SK-N-SH (cell line): ENCODE measurements at regions not wholly inside any gene's neighbourhood (a gene's known extent, or its start where the extent isn't known, plus 50 kb on each side); places are given as distances from the start of the nearest gene placed in this dataset.

Experiments used
- CTCF ChIA-PET: fragments of 300-600, 350-600 bp; formaldehyde crosslinking; extraction: SDS; loops from one replicate; lab custom pipeline; 2021; lab: Yijun Ruan, JAX
- POLR2A ChIA-PET: fragments of 350-600 bp; sonication (Branson Sonifier 250); formaldehyde crosslinking; extraction: SDS; loops from one replicate; lab custom pipeline; 2020; ENCODE audit warnings: antibody characterized with exemption, inconsistent platforms; lab: Yijun Ruan, JAX
- DNase-seq: peaks from one replicate; pipeline ENCODE4 v3.0.0; 2012
- H2AFZ ChIP-seq: fragments of 200-600 bp; sonication (generic); 2 replicates; pipeline ENCODE4 v1.8.1; 2016; ENCODE audit warnings: antibody characterized with exemption, mild to moderate bottlenecking, low read depth
- H3F3A ChIP-seq: fragments of 200-600 bp; sonication (generic); replicated peaks from 2 replicates; pipeline ENCODE3; 2016; ENCODE audit warnings: antibody characterized with exemption, mild to moderate bottlenecking; ENCODE audit not compliant: insufficient read depth
- H3K27ac ChIP-seq, 2 experiments: fragments of 200-500 bp in 1 of 2; fragments of 200-600 bp in 1 of 2; sonication (Bioruptor generic) in 1 of 2; sonication (generic), shearing (Covaris generic) in 1 of 2; 2 replicates each; pipeline versions ENCODE4 v1.5.1 to v1.6.1; 2014 to 2016; ENCODE audit warnings: low read depth in 2 of 2, inconsistent platforms in 1 of 2, low read length in 1 of 2, mild to moderate bottlenecking in 1 of 2, mixed read lengths in 1 of 2
- H3K27me3 ChIP-seq: fragments of 200-600 bp; sonication (generic), shearing (Covaris generic); 2 replicates; pipeline ENCODE4 v1.6.1; 2016; ENCODE audit warnings: mixed run types; ENCODE audit not compliant: insufficient read depth
- H3K36me3 ChIP-seq, 2 experiments: fragments of 200-500 bp in 1 of 2; fragments of 200-600 bp in 1 of 2; sonication (Bioruptor generic) in 1 of 2; sonication (generic) in 1 of 2; replicated peaks in 1 of 2; 2 replicates each; pipeline versions ENCODE3 to v1.5.1; 2014 to 2016; ENCODE audit warnings: low read length in 1 of 2, mild to moderate bottlenecking in 1 of 2; ENCODE audit not compliant: insufficient read depth in 2 of 2, control insufficient read depth in 1 of 2
- H3K4me1 ChIP-seq, 2 experiments: fragments of 200-500 bp in 1 of 2; fragments of 200-600 bp in 1 of 2; sonication (Bioruptor generic) in 1 of 2; sonication (generic), shearing (Covaris generic) in 1 of 2; 2 replicates each; pipeline versions ENCODE4 v1.5.1 to v1.6.1; 2014 to 2016; ENCODE audit warnings: low read depth in 1 of 2, low read length in 1 of 2, mixed run types in 1 of 2; ENCODE audit not compliant: insufficient read depth in 2 of 2, control insufficient read depth in 1 of 2
- H3K4me2 ChIP-seq: fragments of 200-600 bp; sonication (generic), shearing (Covaris generic); 2 replicates; pipeline ENCODE4 v1.6.1; 2017; ENCODE audit warnings: mixed run types
- H3K4me3 ChIP-seq, 2 experiments: fragments of 200-500 bp in 1 of 2; fragments of 200-600 bp in 1 of 2; sonication (Bioruptor generic) in 1 of 2; sonication (generic), shearing (Covaris generic) in 1 of 2; 2 replicates each; pipeline versions ENCODE4 v1.5.1 to v1.8.1; 2014 to 2016; ENCODE audit warnings: low read depth in 2 of 2, inconsistent platforms in 1 of 2, low read length in 1 of 2, mild to moderate bottlenecking in 1 of 2, mixed read lengths in 1 of 2, moderate library complexity in 1 of 2
- H3K79me2 ChIP-seq: fragments of 200-600 bp; sonication (generic); 2 replicates; pipeline ENCODE4 v1.8.1; 2017; ENCODE audit warnings: mild to moderate bottlenecking; ENCODE audit not compliant: insufficient read depth
- H3K9ac ChIP-seq: fragments of 200-600 bp; sonication (generic); 2 replicates; pipeline ENCODE4 v1.6.1; 2017; ENCODE audit warnings: mixed run types
- H3K9me2 ChIP-seq: fragments of 200-600 bp; sonication (generic); 2 replicates; pipeline ENCODE4 v1.6.1; 2017; ENCODE audit warnings: mixed run types
- H3K9me3 ChIP-seq: fragments of 200-600 bp; sonication (generic); 2 replicates; pipeline ENCODE4 v1.6.1; 2017; ENCODE audit warnings: mixed run types, mild to moderate bottlenecking, moderate library complexity
- H4K20me1 ChIP-seq: fragments of 200-600 bp; sonication (generic); 2 replicates; pipeline ENCODE4 v1.6.1; 2017; ENCODE audit warnings: mild to moderate bottlenecking, mixed run types; ENCODE audit not compliant: insufficient read depth
- CHD2 ChIP-seq: fragments of 150-350 bp; IDR thresholded peaks from 2 replicates; pipeline ENCODE4 v1.6.1; 2018; ENCODE audit warnings: low read length; ENCODE audit not compliant: partially characterized antibody
- CTCF ChIP-seq: fragments of 200-600 bp; sonication (generic); IDR thresholded peaks from 2 replicates; pipeline ENCODE4 v1.6.1; 2017; ENCODE audit warnings: antibody characterized with exemption, mild to moderate bottlenecking, moderate library complexity
- ELF1 ChIP-seq: IDR thresholded peaks from 2 replicates; pipeline ENCODE4 v1.4.0; 2012
- EP300 ChIP-seq, 2 experiments: IDR thresholded peaks; 2 replicates each; pipeline versions ENCODE4 v1.4.0 to v1.6.1; 2012; ENCODE audit warnings: borderline replicate concordance in 1 of 2, low read depth in 1 of 2, low read length in 1 of 2
- FOSL2 ChIP-seq: IDR thresholded peaks from 2 replicates; pipeline ENCODE4 v1.4.0; 2012; ENCODE audit warnings: low read depth, mild to moderate bottlenecking, moderate library complexity, borderline replicate concordance
- FOXJ3 ChIP-seq: sonication (generic); formaldehyde crosslinking; IDR thresholded peaks from 2 replicates; pipeline ENCODE4 v1.5.1; 2020; ENCODE audit warnings: mild to moderate bottlenecking, missing genetic modification reagents
- MEF2A ChIP-seq: IDR thresholded peaks from 2 replicates; pipeline ENCODE4 v1.4.0; 2012; ENCODE audit warnings: low read depth, borderline replicate concordance
- NRF1 ChIP-seq: IDR thresholded peaks from 2 replicates; pipeline ENCODE4 v1.6.1; 2012; ENCODE audit warnings: low read depth, mild to moderate bottlenecking, low read length
- SIN3A ChIP-seq: IDR thresholded peaks from 2 replicates; pipeline ENCODE4 v1.6.1; 2012; ENCODE audit warnings: low read depth, mild to moderate bottlenecking, low read length, moderate library complexity, borderline replicate concordance
- TEAD4 ChIP-seq: IDR thresholded peaks from 2 replicates; pipeline ENCODE4 v1.4.0; 2012; ENCODE audit warnings: mild to moderate bottlenecking, borderline replicate concordance; ENCODE audit not compliant: insufficient read depth
- USF1 ChIP-seq: IDR thresholded peaks from 2 replicates; pipeline ENCODE4 v1.4.0; 2012; ENCODE audit warnings: low read depth, borderline replicate concordance
- YY1 ChIP-seq: IDR thresholded peaks from 2 replicates; pipeline ENCODE4 v1.4.0; 2012; ENCODE audit warnings: low read depth, mild to moderate bottlenecking
- WGBS: methylation state at CpG from one replicate; pipeline ENCODE4 v1.1.6; 2017; ENCODE audit warnings: low lambda C conversion rate; 5-methylcytosine and 5-hydroxymethylcytosine counted together

GRCh38 chr20:24138196-24138857 is 149.7 kb upstream of the GGTLC1 start:
- Histone ChIP-seq H3K9me2 (no peaks in the 10 kb centered on the region), H3K9ac (no peak overlapping the region), H3K27ac (no peak overlapping the region), H3K4me1 (peaks cover 0 to 4% of the 10 kb centered on the region in 2 experiments; a peak in 1 of 4 replicates), H4K20me1 (no peaks in the 10 kb centered on the region), H2AFZ (no peak overlapping the region), H3K9me3 (no peaks in the 10 kb centered on the region), H3K4me2 (no peak overlapping the region), H3K4me3 (no peak overlapping the region), H3K27me3 (no peaks in the 10 kb centered on the region), H3K36me3 (no peaks in the 10 kb centered on the region), H3F3A (no peaks in the 10 kb centered on the region), H3K79me2 (no peaks in the 10 kb centered on the region)
- TF ChIP-seq EP300 (IDR thresholded peaks at IDR 0.05; ENCODE audit: borderline replicate concordance in 1 of 2, low read depth in 1 of 2, low read length in 1 of 2) (no peak), CHD2 (no peak), CTCF (no peak), NRF1 (no peak)
- WGBS = 24% methylated on average over 3 of the region's 5 CpGs
- CTCF ChIA-PET = no interaction called here
- no peak for DNase-seq
- POLR2A ChIA-PET = no interaction called here

- H3K27me3 ChIP-seq = no peaks in the 10 kb centered on the region
- CTCF ChIA-PET = interaction anchor here (1.3 kb wide), 1 partner anchor 9 kb away, joined by 3 read pairs; no protein-coding TSS in a partner anchor
- H4K20me1 ChIP-seq = no peaks in the 10 kb centered on the region
- no peak overlapping the region for H3K9ac ChIP-seq
- TF ChIP-seq FOXJ3 (CRISPR knock-in tag) (no peak), YY1 (no peak), ELF1 (no peak), SIN3A (no peak), USF1 (no peak), FOSL2 (no peak), TEAD4 (no peak), MEF2A (no peak)
- H3K36me3 ChIP-seq = no peaks in the 10 kb centered on the region
- no peak overlapping the region for H3K4me2 ChIP-seq
- H3K27ac ChIP-seq = no peak overlapping the region
- H3K4me1 ChIP-seq = peaks cover 0 to 4% of the 10 kb centered on the region in 2 experiments; a peak in 1 of 4 replicates
- 20% methylated on average over 2 of the region's 2 CpGs for WGBS
- no peak overlapping the region for H3K4me3 ChIP-seq
- H3F3A ChIP-seq = no peaks in the 10 kb centered on the region
- H3K9me3 ChIP-seq = no peaks in the 10 kb centered on the region
- no peaks in the 10 kb centered on the region for H3K9me2 ChIP-seq
- H2AFZ ChIP-seq = no peak overlapping the region
- POLR2A ChIA-PET = no interaction called here
- no peaks in the 10 kb centered on the region for H3K79me2 ChIP-seq
- no peak for DNase-seq
Observed at GRCh38 chr20:24136659-24137246, 148.2 kb upstream of the GGTLC1 start.
